Body of pancreas (tissue), 4 donors: ENCODE measurements at regions not wholly inside any gene's neighbourhood (a gene's known extent, or its start where the extent isn't known, plus 50 kb on each side); places are given as distances from the start of the nearest gene placed in this dataset.

ENCODE experiments used
- ATAC-seq: fragments of 150-250 bp; one replicate; pipeline ENCODE4 v1.9.1; 2016
- DNase-seq, 4 donors: peaks; one replicate each; pipeline ENCODE4 v3.0.0-alpha.2; 2019
- H3K27ac ChIP-seq, 4 donors: fragments of 200-600 bp; sonication (generic); 1 replicate in 3 of 4; 2 replicates in 1 of 4; pipeline versions ENCODE4 v1.5.1 to v1.6.1; 2016 to 2019; ENCODE audit warnings: mild to moderate bottlenecking in 1 of 4, mixed read lengths in 1 of 4, moderate library complexity in 1 of 4
- H3K27me3 ChIP-seq, 2 donors: fragments of 200-600 bp; sonication (generic); one replicate each; pipeline ENCODE4 v1.6.0; 2016; ENCODE audit warnings: mild to moderate bottlenecking in 1 of 2
- H3K36me3 ChIP-seq, 2 donors: fragments of 200-600 bp; sonication (generic); replicated peaks in 1 of 2; 2 replicates each; pipeline ENCODE4 v1.5.1; 2016; ENCODE audit warnings: low read depth in 2 of 2; ENCODE audit not compliant: insufficient read depth in 1 of 2
- H3K4me1 ChIP-seq: fragments of 200-600 bp; sonication (generic); one replicate; pipeline ENCODE4 v1.6.0; 2016
- H3K4me3 ChIP-seq, 2 donors: fragments of 200-600 bp; sonication (generic); 1 replicate in 1 of 2; 2 replicates in 1 of 2; pipeline ENCODE4 v1.5.1; 2016 to 2019
- H3K9me3 ChIP-seq, 3 donors: fragments of 200-600 bp; sonication (generic); 1 replicate in 2 of 3; 2 replicates in 1 of 3; pipeline ENCODE4 v1.5.1; 2016
- POLR2A ChIP-seq, 3 donors: fragments of 450-650 bp; IDR thresholded peaks; one replicate each; pipeline ENCODE4 v1.6.1; 2016; ENCODE audit warnings: antibody characterized with exemption in 3 of 3, mild to moderate bottlenecking in 2 of 3
- WGBS, 2 donors: methylation state at CpG; one replicate each; pipeline ENCODE4 v1.1.5; 2017; 5-methylcytosine and 5-hydroxymethylcytosine counted together
- intact Hi-C: fragments of 100-400 bp; cut with DNase I; formaldehyde crosslinking; loops from one replicate; pipeline ENCODE4 v1.15.1; 2023
- TF ChIP-seq, protein P1 (sequence below), 7 experiments: fragments of 450-650 bp in 4 of 7; fragments of 200-600 bp in 3 of 7; sonication (generic) in 3 of 7; IDR thresholded peaks; one replicate each; pipeline ENCODE4 v1.5.1; 2016 to 2019; ENCODE audit warnings: antibody characterized with exemption in 7 of 7

GRCh38 chr7:98548971-98549370 is 68.1 kb upstream of the NPTX2 start:
- 59% methylated on average over 6 of the region's 6 CpGs; no CpG with 5 or more reads in 1 of the 2 donors for WGBS, 2 donors
- H3K27ac ChIP-seq: no peak overlapping the region
- ATAC-seq: no peak
- no peaks in the 10 kb centered on the region for H3K9me3 ChIP-seq
- H3K4me3 ChIP-seq: no peak overlapping the region
- H3K36me3 ChIP-seq: no peaks in the 10 kb centered on the region
- DNase-seq: no peak
- TF ChIP-seq, protein P1, sequence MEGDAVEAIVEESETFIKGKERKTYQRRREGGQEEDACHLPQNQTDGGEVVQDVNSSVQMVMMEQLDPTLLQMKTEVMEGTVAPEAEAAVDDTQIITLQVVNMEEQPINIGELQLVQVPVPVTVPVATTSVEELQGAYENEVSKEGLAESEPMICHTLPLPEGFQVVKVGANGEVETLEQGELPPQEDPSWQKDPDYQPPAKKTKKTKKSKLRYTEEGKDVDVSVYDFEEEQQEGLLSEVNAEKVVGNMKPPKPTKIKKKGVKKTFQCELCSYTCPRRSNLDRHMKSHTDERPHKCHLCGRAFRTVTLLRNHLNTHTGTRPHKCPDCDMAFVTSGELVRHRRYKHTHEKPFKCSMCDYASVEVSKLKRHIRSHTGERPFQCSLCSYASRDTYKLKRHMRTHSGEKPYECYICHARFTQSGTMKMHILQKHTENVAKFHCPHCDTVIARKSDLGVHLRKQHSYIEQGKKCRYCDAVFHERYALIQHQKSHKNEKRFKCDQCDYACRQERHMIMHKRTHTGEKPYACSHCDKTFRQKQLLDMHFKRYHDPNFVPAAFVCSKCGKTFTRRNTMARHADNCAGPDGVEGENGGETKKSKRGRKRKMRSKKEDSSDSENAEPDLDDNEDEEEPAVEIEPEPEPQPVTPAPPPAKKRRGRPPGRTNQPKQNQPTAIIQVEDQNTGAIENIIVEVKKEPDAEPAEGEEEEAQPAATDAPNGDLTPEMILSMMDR (IDR thresholded peaks at IDR 0.05): no peak
- TF ChIP-seq POLR2A (IDR thresholded peaks at IDR 0.05): no peak
- intact Hi-C loops: no loop called here
- H3K27me3 ChIP-seq: no peaks in the 10 kb centered on the region
- no peaks in the 10 kb centered on the region for H3K4me1 ChIP-seq

- Histone ChIP-seq H3K9me3 (no peaks in the 10 kb centered on the region), H3K4me3 (no peak overlapping the region), H3K27me3 (no peaks in the 10 kb centered on the region), H3K36me3 (no peaks in the 10 kb centered on the region), H3K4me1 (no peaks in the 10 kb centered on the region), H3K27ac (no peak overlapping the region)
- TF ChIP-seq POLR2A (IDR thresholded peaks at IDR 0.05): no peak
- TF ChIP-seq, protein P1 (IDR thresholded peaks at IDR 0.05): no peak
- intact Hi-C loops: no loop called here
- no peak for ATAC-seq
- WGBS, 2 donors: 80 to 89% methylated on average over 2 of the region's 2 CpGs
- no peak for DNase-seq
Observed at GRCh38 chr7:98548370-98548769, 68.7 kb upstream of the NPTX2 start.

DNA sequence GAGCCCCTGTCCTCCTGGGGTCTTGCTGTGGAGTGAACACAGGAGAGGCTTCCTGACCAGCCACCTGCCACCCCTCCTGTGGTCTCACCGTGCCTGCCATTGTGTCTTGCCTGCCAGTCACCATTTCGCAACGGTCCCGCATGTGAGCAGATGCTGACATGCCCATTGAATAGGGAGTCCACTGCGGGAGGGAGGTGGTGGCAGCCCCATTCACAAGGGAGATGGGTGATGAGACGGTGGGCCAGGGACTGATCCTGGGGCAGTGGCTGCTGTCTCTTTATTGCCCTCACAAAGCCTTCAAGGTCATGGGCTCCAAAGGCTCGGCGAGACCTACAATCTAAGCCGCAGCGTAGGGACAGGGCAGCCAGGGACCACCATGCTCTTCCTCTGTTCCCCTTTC is 76.0 kb upstream of the NPTX2 start:
- H3K27me3 ChIP-seq: no peaks in the 10 kb centered on the region
- H3K27ac ChIP-seq: no peak overlapping the region
- no peaks in the 10 kb centered on the region for H3K36me3 ChIP-seq
- H3K4me1 ChIP-seq: no peaks in the 10 kb centered on the region
- DNase-seq (no peak), ATAC-seq (no peak)
- no peak for TF ChIP-seq POLR2A (IDR thresholded peaks at IDR 0.05)
- TF ChIP-seq, protein P1 (IDR thresholded peaks at IDR 0.05): no peak
- H3K9me3 ChIP-seq: no peaks in the 10 kb centered on the region
- WGBS, 2 donors: 85 to 93% methylated on average over 5 to 10 of the region's 10 CpGs
- intact Hi-C loops: no loop called here
- no peak overlapping the region for H3K4me3 ChIP-seq

DNA sequence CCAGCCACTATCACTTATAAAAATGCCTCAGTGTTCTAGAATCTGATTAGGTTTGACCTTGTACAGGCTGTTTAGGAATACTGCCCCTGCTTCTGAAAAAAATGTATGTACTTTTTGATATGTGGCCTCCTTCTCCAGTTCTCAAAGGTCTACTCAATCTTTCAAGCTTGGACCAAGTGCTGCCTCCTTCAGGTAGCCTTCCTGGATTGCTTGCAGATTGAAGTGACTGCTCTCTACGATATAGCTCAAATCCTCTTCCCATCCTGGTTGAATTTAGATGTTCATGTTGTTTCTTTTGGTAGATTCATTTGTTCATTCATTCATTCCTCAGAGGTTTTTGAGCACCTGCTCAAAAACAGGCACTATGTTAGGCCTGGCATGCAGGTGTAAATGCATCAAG is 77.2 kb upstream of the NPTX2 start:
- Histone ChIP-seq H3K36me3 (no peaks in the 10 kb centered on the region), H3K27me3 (no peaks in the 10 kb centered on the region), H3K27ac (no peak overlapping the region), H3K4me3 (no peak overlapping the region), H3K4me1 (no peaks in the 10 kb centered on the region), H3K9me3 (no peaks in the 10 kb centered on the region)
- intact Hi-C loops: no loop called here
- no peak for DNase-seq
- ATAC-seq: no peak
- no peak for TF ChIP-seq POLR2A (IDR thresholded peaks at IDR 0.05)
- TF ChIP-seq, protein P1 (IDR thresholded peaks at IDR 0.05): no peak
- WGBS, 2 donors: 62 to 63% methylated on average over 1 of the region's 1 CpG

GRCh38 chr7:98536803-98537202 is 80.3 kb upstream of the NPTX2 start:
- Histone ChIP-seq H3K9me3 (no peaks in the 10 kb centered on the region), H3K4me1 (no peaks in the 10 kb centered on the region), H3K27ac (no peak overlapping the region), H3K27me3 (no peaks in the 10 kb centered on the region), H3K36me3 (no peaks in the 10 kb centered on the region), H3K4me3 (no peak overlapping the region)
- TF ChIP-seq, protein P1 (IDR thresholded peaks at IDR 0.05): no peak
- no peak for TF ChIP-seq POLR2A (IDR thresholded peaks at IDR 0.05)
- no peak for DNase-seq
- ATAC-seq: no peak
- intact Hi-C loops: no loop called here
